H9 (cell line): ENCODE measurements at regions not wholly inside any gene's neighbourhood (a gene's known extent, or its start where the extent isn't known, plus 50 kb on each side); places are given as distances from the start of the nearest gene placed in this dataset.

Source experiments
- DNase-seq: peaks from one replicate; pipeline ENCODE4 v3.0.0-alpha.2; 2017
- H2AFZ ChIP-seq: one replicate; pipeline ENCODE4 v1.6.1; 2013; ENCODE audit warnings: mild to moderate bottlenecking, low read length, control low read depth, moderate library complexity
- H2AK5ac ChIP-seq: 2 replicates; pipeline ENCODE4 v1.6.1; 2013; ENCODE audit warnings: low read length, control low read depth, mixed read lengths; ENCODE audit not compliant: insufficient read length
- H2BK120ac ChIP-seq: one replicate; pipeline ENCODE4 v1.6.1; 2013; ENCODE audit warnings: low read depth, mild to moderate bottlenecking, low read length, control low read depth, inconsistent platforms; ENCODE audit not compliant: poor library complexity, severe bottlenecking
- H2BK12ac ChIP-seq: 2 replicates; pipeline ENCODE4 v1.6.1; 2013; ENCODE audit warnings: low read length, control low read depth, mixed read lengths, low read depth; ENCODE audit not compliant: insufficient read length
- H2BK15ac ChIP-seq: 2 replicates; pipeline ENCODE4 v1.6.1; 2013; ENCODE audit warnings: low read depth, low read length, control low read depth
- H2BK20ac ChIP-seq: one replicate; pipeline ENCODE4 v1.6.1; 2013; ENCODE audit warnings: low read depth, mild to moderate bottlenecking, low read length, control low read depth, inconsistent platforms; ENCODE audit not compliant: poor library complexity, severe bottlenecking
- H2BK5ac ChIP-seq: 2 replicates; pipeline ENCODE4 v1.6.1; 2013; ENCODE audit warnings: low read length, control low read depth, mixed read lengths; ENCODE audit not compliant: insufficient read length
- H3K14ac ChIP-seq: 2 replicates; pipeline ENCODE4 v1.6.1; 2013; ENCODE audit warnings: low read length, control low read depth; ENCODE audit not compliant: insufficient read depth
- H3K18ac ChIP-seq: 2 replicates; pipeline ENCODE4 v1.6.1; 2013; ENCODE audit warnings: low read depth, mild to moderate bottlenecking, mixed read lengths, low read length, control low read depth; ENCODE audit not compliant: insufficient read length
- H3K23ac ChIP-seq: 2 replicates; pipeline ENCODE4 v1.6.1; 2013; ENCODE audit warnings: low read length, control low read depth, mixed read lengths, low read depth; ENCODE audit not compliant: insufficient read length
- H3K23me2 ChIP-seq: 2 replicates; pipeline ENCODE4 v1.6.1; 2013; ENCODE audit warnings: low read depth, mild to moderate bottlenecking, mixed read lengths, low read length, control low read depth; ENCODE audit not compliant: insufficient read length, poor library complexity, severe bottlenecking
- H3K27ac ChIP-seq: 2 replicates; pipeline ENCODE4 v1.5.1; 2013; ENCODE audit warnings: low read length, control low read depth, mixed read lengths, low read depth; ENCODE audit not compliant: insufficient read length
- H3K27me3 ChIP-seq: 2 replicates; pipeline ENCODE4 v1.6.1; 2013; ENCODE audit warnings: low read length, control low read depth, inconsistent platforms; ENCODE audit not compliant: insufficient read depth
- H3K4ac ChIP-seq: 2 replicates; pipeline ENCODE4 v1.6.1; 2013; ENCODE audit warnings: low read depth, mild to moderate bottlenecking, control low read depth, inconsistent platforms, low read length, moderate library complexity
- H3K4me1 ChIP-seq: 2 replicates; pipeline ENCODE4 v1.6.1; 2013; ENCODE audit warnings: low read length, control low read depth, inconsistent platforms; ENCODE audit not compliant: insufficient read depth
- H3K4me2 ChIP-seq: 2 replicates; pipeline ENCODE4 v1.6.1; 2013; ENCODE audit warnings: low read length, control low read depth, mixed read lengths; ENCODE audit not compliant: insufficient read length, insufficient read depth
- H3K56ac ChIP-seq: 2 replicates; pipeline ENCODE4 v1.6.1; 2013; ENCODE audit warnings: low read depth, mild to moderate bottlenecking, mixed read lengths, low read length, control low read depth; ENCODE audit not compliant: insufficient read length
- H3K79me1 ChIP-seq: 2 replicates; pipeline ENCODE4 v1.6.1; 2013; ENCODE audit warnings: low read depth, mild to moderate bottlenecking, moderate library complexity, low read length, control low read depth, inconsistent platforms; ENCODE audit not compliant: insufficient read depth, poor library complexity, severe bottlenecking
- H3K79me2 ChIP-seq: 2 replicates; pipeline ENCODE4 v1.6.1; 2013; ENCODE audit warnings: low read length, control low read depth, inconsistent platforms; ENCODE audit not compliant: insufficient read depth
- H3K9ac ChIP-seq: 2 replicates; pipeline ENCODE4 v1.6.1; 2013; ENCODE audit warnings: low read length, control low read depth, mixed read lengths; ENCODE audit not compliant: insufficient read length; ENCODE audit errors: extremely low read depth
- H3K9me3 ChIP-seq: one replicate; pipeline ENCODE4 v1.6.1; 2013; ENCODE audit warnings: low read depth, low read length, inconsistent platforms; ENCODE audit not compliant: control insufficient read depth
- H3T11ph ChIP-seq: one replicate; pipeline ENCODE4 v1.6.1; 2013; ENCODE audit warnings: mild to moderate bottlenecking, low read length, control low read depth, inconsistent platforms
- H4K20me1 ChIP-seq: one replicate; pipeline ENCODE4 v1.6.1; 2013; ENCODE audit not compliant: control insufficient read depth, insufficient read length, insufficient read depth
- H4K5ac ChIP-seq: 2 replicates; pipeline ENCODE4 v1.6.1; 2013; ENCODE audit warnings: low read depth, mild to moderate bottlenecking, mixed read lengths, low read length, control low read depth; ENCODE audit not compliant: insufficient read length
- H4K8ac ChIP-seq: replicated peaks from 2 replicates; pipeline ENCODE4 v1.6.1; 2013; ENCODE audit warnings: low read length, control low read depth, mixed read lengths, low read depth; ENCODE audit not compliant: insufficient read length
- H4K91ac ChIP-seq: 2 replicates; pipeline ENCODE4 v1.6.1; 2013; ENCODE audit warnings: low read depth, mild to moderate bottlenecking, moderate library complexity, mixed read lengths, low read length, control low read depth; ENCODE audit not compliant: insufficient read length
- H3K27ac Mint-ChIP-seq, 3 experiments: 2 replicates in 2 of 3; 3 replicates in 1 of 3; pipeline ENCODE4 v1.8.0; 2020 to 2021; ENCODE audit warnings: mixed read lengths in 3 of 3, mild to moderate bottlenecking in 1 of 3, moderate library complexity in 1 of 3
- H3K27me3 Mint-ChIP-seq: 2 replicates; pipeline ENCODE4 v1.8.0; 2021; ENCODE audit warnings: low read depth, mild to moderate bottlenecking, moderate library complexity, mixed read lengths
- H3K36me3 Mint-ChIP-seq, 3 experiments: 2 replicates in 2 of 3; 3 replicates in 1 of 3; pipeline ENCODE4 v1.8.0; 2020 to 2021; ENCODE audit warnings: low read depth in 3 of 3, mixed read lengths in 3 of 3; ENCODE audit not compliant: insufficient read depth in 1 of 3
- H3K4me1 Mint-ChIP-seq, 2 experiments: 2 replicates each; pipeline ENCODE4 v1.8.0; 2020; ENCODE audit warnings: mixed read lengths in 2 of 2
- H3K4me3 Mint-ChIP-seq, 2 experiments: 2 replicates in 1 of 2; 3 replicates in 1 of 2; pipeline ENCODE4 v1.8.0; 2020 to 2021; ENCODE audit warnings: mild to moderate bottlenecking in 2 of 2, mixed read lengths in 2 of 2, moderate library complexity in 1 of 2
- H3K9me3 Mint-ChIP-seq, 2 experiments: 2 replicates in 1 of 2; 3 replicates in 1 of 2; pipeline ENCODE4 v1.8.0; 2020; ENCODE audit warnings: mild to moderate bottlenecking in 2 of 2, mixed read lengths in 2 of 2, moderate library complexity in 1 of 2
- CTCF ChIP-seq: fragments of 200-600 bp; sonication (generic); conservative IDR thresholded peaks from 3 replicates; pipeline ENCODE4 v1.8.0; 2021; ENCODE audit warnings: antibody characterized with exemption, mild to moderate bottlenecking
- WGBS: extraction: QIAGEN DNeasy Blood & Tissue Kit; methylation state at CpG from one replicate; pipeline ENCODE4 v1.1.7; 2013; ENCODE audit warnings: missing lambda C conversion rate, low lambda C conversion rate, mixed read lengths; ENCODE audit not compliant: insufficient read length; ENCODE audit errors: extremely low coverage; 5-methylcytosine and 5-hydroxymethylcytosine counted together

- Histone ChIP-seq H3K56ac (no peak overlapping the region), H2AFZ (no peak overlapping the region), H2BK15ac (no peak overlapping the region), H3K23ac (no peak overlapping the region), H3K23me2 (no peaks in the 10 kb centered on the region), H4K91ac (no peak overlapping the region), H4K8ac (no peak overlapping the region), H3K27ac (no peak overlapping the region), H3K4me2 (no peak overlapping the region), H4K5ac (no peak overlapping the region), H2BK12ac (no peak overlapping the region), H4K20me1 (no peaks in the 10 kb centered on the region), H3K4me1 (no peaks in the 10 kb centered on the region; the same call in 1 of the 2 replicates), H3K79me2 (no peaks in the 10 kb centered on the region), H2BK20ac (no peak overlapping the region), H2BK5ac (no peak overlapping the region), H3T11ph (no peak overlapping the region), H3K4ac (no peak overlapping the region), H3K14ac (no peak overlapping the region), H3K9me3 (no peaks in the 10 kb centered on the region), H2AK5ac (no peak overlapping the region), H3K9ac (no peak overlapping the region), H3K79me1 (no peaks in the 10 kb centered on the region), H3K27me3 (no peaks in the 10 kb centered on the region), H3K18ac (no peak overlapping the region), H2BK120ac (no peak overlapping the region)
- Mint-ChIP-seq H3K4me1 (peaks cover 12 to 18% of the 10 kb centered on the region in 2 experiments), H3K4me3 (no peak overlapping the region), H3K27me3 (no peaks in the 10 kb centered on the region), H3K36me3 (no peaks in the 10 kb centered on the region), H3K27ac (peak overlapping the region in 1 of 3 experiments; percentile 71; a peak in 1 of 7 replicates), H3K9me3 (no peaks in the 10 kb centered on the region)
- no peak for DNase-seq
- no peak for TF ChIP-seq CTCF
- no CpG with 5 or more reads among the region's 4 CpGs for WGBS
Measured at GRCh38 chr2:184199274-184199673, 399.1 kb upstream of the ZNF804A start.
